K562 (cell line): ENCODE measurements at regions not wholly inside any gene's neighbourhood (a gene's known extent, or its start where the extent isn't known, plus 50 kb on each side); places are given as distances from the start of the nearest gene placed in this dataset.

Source experiments
- ATAC-seq: fragments of 200-7000 bp; cut with Tn5 transposase; 3 replicates; pipeline ENCODE4 v1.9.1; 2020; ENCODE audit warnings: moderate library complexity
- BruUV-seq: library from RNA; stranded (reverse); fragments of 400-500 nt; replicated peaks from 2 replicates; lab custom pipeline; 2021; lab: Mats Ljungman, UMichigan
- CTCF ChIA-PET: fragments of 300-600 bp; formaldehyde crosslinking; extraction: SDS; loops from one replicate; lab custom pipeline; 2021; ENCODE audit warnings: low intra/inter-chr PET ratio; lab: Yijun Ruan, JAX
- POLR2A ChIA-PET: fragments of 300-600, 350-650 bp; sonication (Branson Sonifier 250); formaldehyde crosslinking; extraction: SDS; loops from one replicate; lab custom pipeline; 2021; ENCODE audit warnings: antibody characterized with exemption, inconsistent platforms; lab: Yijun Ruan, JAX
- DNase-seq, 4 experiments: peaks; one replicate each; pipeline versions ENCODE4 v3.0.0 to v3.0.0-alpha.2; 2011 to 2018; ENCODE audit warnings: low spot score in 3 of 4, mixed read lengths in 3 of 4; ENCODE audit errors: extremely low read depth in 1 of 4
- FAIRE-seq: peaks from 2 replicates; lab custom pipeline; 2011; peaks lifted over from hg19 to GRCh38; lab: Jason Lieb, UNC
- H2AFZ ChIP-seq: 2 replicates; pipeline ENCODE4 v1.6.0; 2011; ENCODE audit warnings: low read depth, low read length, control low read depth, inconsistent platforms
- H3K27ac ChIP-seq: fragments of 200-600 bp; 3 replicates; pipeline ENCODE4 v1.8.0; 2011; ENCODE audit warnings: low read depth, mild to moderate bottlenecking, control low read depth, inconsistent platforms, low read length, moderate library complexity, mixed read lengths; ENCODE audit errors: extremely low read depth
- H3K27me3 ChIP-seq, 2 experiments: fragments of 300-600 bp in 1 of 2; 2 replicates in 1 of 2; 3 replicates in 1 of 2; pipeline versions ENCODE4 v1.6.0 to v1.8.0; 2011; ENCODE audit warnings: inconsistent platforms in 2 of 2, low read length in 2 of 2, mild to moderate bottlenecking in 1 of 2, mixed read lengths in 1 of 2, moderate library complexity in 1 of 2; ENCODE audit not compliant: control insufficient read depth in 2 of 2, insufficient read depth in 2 of 2
- H3K36me3 ChIP-seq: fragments of 300-600 bp; 3 replicates; pipeline ENCODE4 v1.8.0; 2011; ENCODE audit warnings: mild to moderate bottlenecking, low read length, inconsistent platforms; ENCODE audit not compliant: control insufficient read depth, insufficient read depth
- H3K4me1 ChIP-seq, 2 experiments: fragments of 200-600 bp in 1 of 2; replicated peaks in 1 of 2; 2 replicates in 1 of 2; 3 replicates in 1 of 2; pipeline versions ENCODE4 v1.5.1 to v1.8.0; 2011; ENCODE audit warnings: inconsistent platforms in 2 of 2, low read length in 2 of 2, mild to moderate bottlenecking in 1 of 2, mixed read lengths in 1 of 2, moderate library complexity in 1 of 2; ENCODE audit not compliant: control insufficient read depth in 2 of 2, insufficient read depth in 2 of 2
- H3K4me2 ChIP-seq: 2 replicates; pipeline ENCODE4 v1.6.1; 2011; ENCODE audit warnings: low read length, control low read depth, inconsistent platforms, mixed read lengths; ENCODE audit not compliant: insufficient read depth
- H3K4me3 ChIP-seq: fragments of 200-600 bp; sonication (generic), shearing (Covaris generic); 2 replicates; pipeline ENCODE4 v1.5.1; 2016; ENCODE audit warnings: control low read depth, inconsistent platforms
- H3K79me2 ChIP-seq: fragments of 200-600 bp; 3 replicates; pipeline ENCODE4 v1.8.0; 2011; ENCODE audit warnings: low read length, inconsistent platforms; ENCODE audit not compliant: control insufficient read depth, insufficient read depth
- H3K9ac ChIP-seq, 2 experiments: 2 replicates each; pipeline versions ENCODE4 v1.6.0 to v1.6.1; 2011; ENCODE audit warnings: low read depth in 2 of 2, low read length in 2 of 2, control low read depth in 1 of 2, inconsistent platforms in 1 of 2, mild to moderate bottlenecking in 1 of 2, mixed read lengths in 1 of 2; ENCODE audit not compliant: insufficient read depth in 1 of 2
- H3K9me1 ChIP-seq: one replicate; pipeline ENCODE4 v1.6.0; 2011; ENCODE audit warnings: inconsistent platforms, mild to moderate bottlenecking, low read length, moderate library complexity; ENCODE audit not compliant: control insufficient read depth, insufficient read depth
- H3K9me3 ChIP-seq: replicated peaks from 2 replicates; pipeline ENCODE4 v1.5.1; 2011; ENCODE audit warnings: low read depth, low read length, inconsistent platforms; ENCODE audit not compliant: control insufficient read depth, insufficient read depth
- H4K20me1 ChIP-seq: replicated peaks from 2 replicates; pipeline ENCODE4 v1.6.1; 2011; ENCODE audit warnings: low read length, inconsistent platforms, mixed read lengths; ENCODE audit not compliant: control insufficient read depth, insufficient read depth
- BHLHE40 ChIP-seq: IDR thresholded peaks from 2 replicates; pipeline ENCODE4 v1.6.1; 2011; ENCODE audit warnings: low read length, improper control_type of control experiment
- CBX5 ChIP-seq: IDR thresholded peaks from 2 replicates; pipeline ENCODE4 v1.6.1; 2014; ENCODE audit warnings: low read depth, borderline replicate concordance
- ELF2 ChIP-seq: fragments of 250-450 bp; sonication (Bioruptor Pico); IDR thresholded peaks from 2 replicates; pipeline ENCODE4 v1.5.0; 2021; ENCODE audit warnings: mild to moderate bottlenecking
- KLF16 ChIP-seq: IDR thresholded peaks from 2 replicates; pipeline ENCODE4 v1.6.1; 2016; ENCODE audit warnings: antibody characterized with exemption
- MLX ChIP-seq, 2 experiments: fragments of 450-650 bp in 1 of 2; sonication (generic) in 1 of 2; formaldehyde crosslinking; conservative IDR thresholded peaks; 2 replicates each; pipeline versions ENCODE4 v1.4.0 to v1.8.1; 2020 to 2022; ENCODE audit warnings: mild to moderate bottlenecking in 1 of 2, missing genetic modification reagents in 1 of 2
- ZNF354B ChIP-seq: fragments of 250-450 bp; sonication (Bioruptor Pico); IDR thresholded peaks from 2 replicates; pipeline ENCODE4 v1.4.0; 2020
- WGBS: fragments of 100-300 bp; shearing (Covaris generic); methylation state at CpG from one replicate; pipeline ENCODE4 v1.1.6; 2016; ENCODE audit warnings: low coverage, mixed read lengths; ENCODE audit not compliant: insufficient coverage; ENCODE audit errors: missing lambda C conversion rate; 5-methylcytosine and 5-hydroxymethylcytosine counted together
- in situ Hi-C: fragments of 300-500 bp; cut with MboI; formaldehyde crosslinking; loops from 4 replicates; pipeline ENCODE4 v1.15.0; 2018; ENCODE audit warnings: inconsistent platforms, mixed read lengths
- intact Hi-C: fragments of 100-400 bp; cut with micrococcal nuclease; formaldehyde crosslinking; loops from 2 replicates; pipeline ENCODE4 v1.14.2; 2022

GRCh38 chr12:127133675-127134335 lies 1133.2 kb upstream of the TMEM132C start:
- H3K79me2 ChIP-seq, result no peaks in the 10 kb centered on the region
- no peak for TF ChIP-seq ELF2
- TF ChIP-seq KLF16, result no peak
- TF ChIP-seq MLX (CRISPR knock-in tag; conservative IDR thresholded peaks at IDR 0.05), result no peak
- no peak for TF ChIP-seq ZNF354B (CRISPR knock-in tag)
- no peak for TF ChIP-seq CBX5
- no peak for TF ChIP-seq BHLHE40
- no peak for DNase-seq
- no peaks in the 10 kb centered on the region; a peak in 1 of 5 replicates for H3K4me1 ChIP-seq
- H3K36me3 ChIP-seq, result peaks cover 26% of the 10 kb centered on the region; the same call in 2 of the 3 replicates
- no peak for FAIRE-seq
- H3K9ac ChIP-seq, result no peak overlapping the region
- 73% methylated on average over 8 of the region's 11 CpGs for WGBS
- ChIA-PET CTCF (no interaction called here), POLR2A (no interaction called here)
- no peaks in the 10 kb centered on the region for H3K9me1 ChIP-seq
- no peak for ATAC-seq
- H3K4me3 ChIP-seq, result no peak overlapping the region
- H3K9me3 ChIP-seq, result no peaks in the 10 kb centered on the region
- no peaks in the 10 kb centered on the region for H3K27me3 ChIP-seq
- BruUV-seq, result no TSS peak
- H2AFZ ChIP-seq, result no peak overlapping the region
- H3K4me2 ChIP-seq, result no peak overlapping the region
- in situ Hi-C loops (no loop called here), intact Hi-C loops (no loop called here)
- H4K20me1 ChIP-seq, result no peaks in the 10 kb centered on the region
- H3K27ac ChIP-seq, result no peak overlapping the region
